ENCODE measurements at regions not wholly inside any gene's neighbourhood (a gene's known extent, or its start where the extent isn't known, plus 50 kb on each side); places are given as distances from the start of the nearest gene placed in this dataset.

DNA sequence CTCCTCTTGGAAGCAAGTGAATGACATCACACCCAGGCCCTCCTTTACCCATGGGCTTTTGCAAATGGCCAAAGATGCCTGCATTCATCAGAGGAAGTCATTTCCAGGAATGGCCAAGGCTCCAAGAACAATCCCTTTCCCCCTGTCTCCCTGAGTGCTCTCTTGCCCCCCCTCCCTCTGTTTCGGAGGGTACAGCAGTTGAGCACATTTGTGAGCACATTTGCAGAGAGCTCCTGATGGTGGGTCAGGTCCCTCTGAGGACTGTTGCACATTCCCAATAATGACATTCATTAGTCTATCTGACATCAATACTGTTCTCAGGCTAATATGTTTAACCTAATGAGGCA lies 113.4 kb downstream of the MATN1 start:
- DNase-seq (ENCODE audit: low spot score) = no peak
- peaks cover 3% of the 10 kb centered on the region for H3K9me3 Mint-ChIP-seq (ENCODE audit: low read depth)
- H3K27me3 Mint-ChIP-seq (ENCODE audit: low read depth) = peaks cover 41% of the 10 kb centered on the region
- TF ChIP-seq, protein P1, sequence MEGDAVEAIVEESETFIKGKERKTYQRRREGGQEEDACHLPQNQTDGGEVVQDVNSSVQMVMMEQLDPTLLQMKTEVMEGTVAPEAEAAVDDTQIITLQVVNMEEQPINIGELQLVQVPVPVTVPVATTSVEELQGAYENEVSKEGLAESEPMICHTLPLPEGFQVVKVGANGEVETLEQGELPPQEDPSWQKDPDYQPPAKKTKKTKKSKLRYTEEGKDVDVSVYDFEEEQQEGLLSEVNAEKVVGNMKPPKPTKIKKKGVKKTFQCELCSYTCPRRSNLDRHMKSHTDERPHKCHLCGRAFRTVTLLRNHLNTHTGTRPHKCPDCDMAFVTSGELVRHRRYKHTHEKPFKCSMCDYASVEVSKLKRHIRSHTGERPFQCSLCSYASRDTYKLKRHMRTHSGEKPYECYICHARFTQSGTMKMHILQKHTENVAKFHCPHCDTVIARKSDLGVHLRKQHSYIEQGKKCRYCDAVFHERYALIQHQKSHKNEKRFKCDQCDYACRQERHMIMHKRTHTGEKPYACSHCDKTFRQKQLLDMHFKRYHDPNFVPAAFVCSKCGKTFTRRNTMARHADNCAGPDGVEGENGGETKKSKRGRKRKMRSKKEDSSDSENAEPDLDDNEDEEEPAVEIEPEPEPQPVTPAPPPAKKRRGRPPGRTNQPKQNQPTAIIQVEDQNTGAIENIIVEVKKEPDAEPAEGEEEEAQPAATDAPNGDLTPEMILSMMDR (IDR thresholded peaks at IDR 0.05) = no peak
- H3K4me3 Mint-ChIP-seq (ENCODE audit: unreplicated experiment) = no peak overlapping the region
- H3K36me3 Mint-ChIP-seq (ENCODE audit: low read depth) = no peaks in the 10 kb centered on the region
- H3K4me1 Mint-ChIP-seq (ENCODE audit: low read depth) = no peaks in the 10 kb centered on the region
- no peak overlapping the region for H3K27ac Mint-ChIP-seq (ENCODE audit: unreplicated experiment)

DNA sequence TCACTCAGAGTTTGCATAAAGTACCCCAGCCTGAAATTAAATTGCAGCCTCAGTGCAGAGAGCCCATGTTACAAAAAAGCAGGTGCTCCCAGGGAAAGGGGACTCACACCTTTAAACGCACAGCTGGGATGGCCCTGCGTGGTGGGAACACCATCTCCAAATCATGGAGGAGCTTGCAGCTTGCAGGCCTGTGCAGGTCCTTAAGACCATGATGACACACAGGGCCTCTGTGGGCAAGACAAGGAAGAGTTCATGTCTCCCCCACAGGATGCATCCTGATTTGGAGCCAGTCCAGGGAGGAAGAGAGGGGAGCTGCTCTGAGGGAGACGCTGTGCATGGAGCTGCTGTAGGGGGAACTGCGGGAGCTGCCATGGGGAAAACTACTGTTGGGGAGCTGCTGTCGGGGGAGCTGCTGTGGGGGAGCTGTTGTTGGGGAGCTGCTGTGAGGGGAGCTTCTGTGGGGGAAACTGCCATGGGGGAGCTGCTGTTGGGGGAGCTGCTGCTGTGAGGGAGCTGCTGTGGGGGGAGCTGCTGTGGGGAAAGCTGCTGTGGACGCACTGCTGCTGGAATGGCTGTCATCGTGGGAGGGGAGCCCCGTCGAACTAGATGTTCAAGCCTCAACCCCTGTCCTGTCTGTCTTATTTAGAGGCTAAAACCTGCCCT lies 113.9 kb downstream of the MATN1 start:
- Mint-ChIP-seq H3K4me1 (ENCODE audit: low read depth) (no peaks in the 10 kb centered on the region), H3K4me3 (ENCODE audit: unreplicated experiment) (no peak overlapping the region), H3K27me3 (ENCODE audit: low read depth) (peaks cover 41% of the 10 kb centered on the region), H3K9me3 (ENCODE audit: low read depth) (peaks cover 3% of the 10 kb centered on the region), H3K27ac (ENCODE audit: unreplicated experiment) (no peak overlapping the region), H3K36me3 (ENCODE audit: low read depth) (no peaks in the 10 kb centered on the region)
- no peak for DNase-seq (ENCODE audit: low spot score)
- TF ChIP-seq, protein P1 (IDR thresholded peaks at IDR 0.05) = no peak

DNA sequence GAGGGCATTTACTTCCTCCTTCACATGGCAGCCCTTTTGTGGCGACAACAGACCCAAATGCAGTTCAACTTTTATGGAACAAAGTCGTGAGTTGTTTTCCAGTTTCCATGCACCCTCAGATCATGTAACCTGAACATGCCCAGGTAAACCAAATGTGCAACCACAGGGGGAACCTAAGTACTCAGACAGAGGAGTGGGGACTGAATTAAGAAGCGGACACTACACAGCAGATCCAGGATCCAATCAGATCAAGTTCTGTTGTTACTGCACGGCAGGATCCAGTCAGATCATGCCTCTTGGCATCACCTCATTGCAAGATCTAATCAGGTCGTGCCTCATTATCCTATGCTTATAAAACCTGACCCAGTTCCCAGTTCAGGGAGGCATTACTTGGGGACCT lies 115.7 kb downstream of the MATN1 start:
- Mint-ChIP-seq H3K27ac (ENCODE audit: unreplicated experiment) (no peak overlapping the region), H3K27me3 (ENCODE audit: low read depth) (peaks cover 41% of the 10 kb centered on the region), H3K4me3 (ENCODE audit: unreplicated experiment) (no peak overlapping the region), H3K9me3 (ENCODE audit: low read depth) (peaks cover 3% of the 10 kb centered on the region), H3K4me1 (ENCODE audit: low read depth) (no peaks in the 10 kb centered on the region), H3K36me3 (ENCODE audit: low read depth) (no peaks in the 10 kb centered on the region)
- TF ChIP-seq, protein P1 (IDR thresholded peaks at IDR 0.05) = no peak
- no peak for DNase-seq (ENCODE audit: low spot score)

DNA sequence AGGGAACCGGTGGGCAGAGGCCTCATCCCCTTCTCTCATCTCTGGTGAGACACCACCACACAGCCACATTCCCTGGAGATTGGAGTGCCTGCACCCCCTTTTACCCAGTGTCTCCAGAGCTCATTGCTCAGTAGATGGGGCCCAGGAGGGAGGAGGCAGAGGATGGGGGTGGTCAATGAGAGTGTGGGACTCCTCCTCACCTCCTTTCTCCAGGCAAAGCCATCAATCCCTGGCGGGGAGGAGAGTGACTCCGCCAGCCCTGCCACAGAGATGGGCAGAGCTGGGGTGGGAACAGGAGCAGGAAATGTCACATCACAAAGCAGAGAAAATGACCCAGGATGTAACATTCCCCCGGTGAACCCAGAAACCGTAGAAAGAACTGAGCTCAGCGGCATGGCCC lies 117.2 kb downstream of the MATN1 start:
- Mint-ChIP-seq H3K9me3 (ENCODE audit: low read depth) (peaks cover 2% of the 10 kb centered on the region), H3K4me1 (ENCODE audit: low read depth) (no peaks in the 10 kb centered on the region), H3K36me3 (ENCODE audit: low read depth) (no peaks in the 10 kb centered on the region), H3K27ac (ENCODE audit: unreplicated experiment) (no peak overlapping the region), H3K27me3 (ENCODE audit: low read depth) (peaks cover 39% of the 10 kb centered on the region), H3K4me3 (ENCODE audit: unreplicated experiment) (no peak overlapping the region)
- DNase-seq (ENCODE audit: low spot score) = no peak
- TF ChIP-seq, protein P1 (IDR thresholded peaks at IDR 0.05) = no peak

DNA sequence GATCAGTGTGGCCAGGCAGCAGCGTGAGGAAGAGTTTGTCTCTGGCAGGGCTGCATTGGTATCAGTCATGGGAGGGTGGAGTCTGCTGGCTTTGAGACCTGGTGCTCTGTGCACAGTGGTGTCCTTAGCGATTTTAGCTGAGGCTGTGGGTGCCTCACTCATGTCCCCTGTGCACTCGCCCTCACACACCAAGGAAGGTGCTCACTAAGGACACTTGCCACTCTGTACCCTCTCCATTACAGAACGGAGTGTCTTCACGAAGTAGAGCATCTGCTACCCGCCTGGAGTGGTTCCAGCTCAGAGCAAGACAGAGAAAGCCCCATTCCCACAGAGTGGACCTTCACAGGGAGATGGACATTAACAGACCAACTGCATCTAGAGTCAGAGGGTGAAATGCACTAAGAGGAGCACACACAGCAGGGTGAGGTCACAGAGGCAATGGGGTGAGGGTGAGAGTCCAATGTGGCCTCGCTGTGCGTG lies 117.9 kb downstream of the MATN1 start:
- TF ChIP-seq, protein P1 (IDR thresholded peaks at IDR 0.05) = no peak
- Mint-ChIP-seq H3K4me1 (ENCODE audit: low read depth) (no peaks in the 10 kb centered on the region), H3K9me3 (ENCODE audit: low read depth) (peaks cover 4% of the 10 kb centered on the region), H3K4me3 (ENCODE audit: unreplicated experiment) (no peak overlapping the region), H3K36me3 (ENCODE audit: low read depth) (no peaks in the 10 kb centered on the region), H3K27me3 (ENCODE audit: low read depth) (peaks cover 42% of the 10 kb centered on the region), H3K27ac (ENCODE audit: unreplicated experiment) (no peak overlapping the region)
- no peak for DNase-seq (ENCODE audit: low spot score)
